Right lobe of liver (tissue), 6 donors: ENCODE measurements at regions not wholly inside any gene's neighbourhood (a gene's known extent, or its start where the extent isn't known, plus 50 kb on each side); places are given as distances from the start of the nearest gene placed in this dataset.

Source experiments
- ATAC-seq, 4 donors: fragments of 200-7000 bp; cut with Tn5 transposase; one replicate each; pipeline ENCODE4 v1.9.1; 2020; ENCODE audit warnings: mild to moderate bottlenecking in 4 of 4, moderate library complexity in 4 of 4
- DNase-seq, 3 donors: peaks; one replicate each; pipeline ENCODE4 v3.0.0-alpha.2; 2020
- H3K27ac ChIP-seq, 3 donors: fragments of 200-600 bp; one replicate each; pipeline ENCODE4 v1.8.0; 2022
- H3K27me3 ChIP-seq, 2 donors: fragments of 200-600 bp; one replicate each; pipeline ENCODE4 v1.8.0; 2022
- H3K36me3 ChIP-seq, 4 donors: fragments of 200-600 bp; sonication (generic) in 1 of 4; one replicate each; pipeline versions ENCODE4 v1.5.1 to v1.8.0; 2017 to 2022; ENCODE audit warnings: control low read depth in 1 of 4
- H3K4me1 ChIP-seq, 4 donors: fragments of 200-600 bp; sonication (generic) in 1 of 4; one replicate each; pipeline versions ENCODE4 v1.5.1 to v1.8.0; 2017 to 2022; ENCODE audit warnings: control low read depth in 1 of 4
- H3K4me3 ChIP-seq, 3 donors: fragments of 200-600 bp; one replicate each; pipeline ENCODE4 v1.8.0; 2022
- H3K9me3 ChIP-seq, 4 donors: fragments of 200-600 bp; sonication (generic) in 1 of 4; one replicate each; pipeline versions ENCODE4 v1.5.1 to v1.8.0; 2017 to 2022; ENCODE audit warnings: control low read depth in 1 of 4
- CTCF ChIP-seq, 4 donors: fragments of 200-600 bp in 3 of 4; fragments of 450-650 bp in 1 of 4; IDR thresholded peaks; one replicate each; pipeline versions ENCODE4 v1.5.1 to v1.8.0; 2016 to 2022; ENCODE audit warnings: antibody characterized with exemption in 4 of 4, mild to moderate bottlenecking in 2 of 4
- POLR2A ChIP-seq: fragments of 450-650 bp; IDR thresholded peaks from one replicate; pipeline ENCODE4 v1.6.1; 2017; ENCODE audit warnings: antibody characterized with exemption, mild to moderate bottlenecking
- WGBS: methylation state at CpG from one replicate; pipeline ENCODE4 v1.1.6; 2018; ENCODE audit warnings: low coverage, low lambda C conversion rate; ENCODE audit not compliant: insufficient coverage; ENCODE audit errors: missing lambda C conversion rate; 5-methylcytosine and 5-hydroxymethylcytosine counted together
- intact Hi-C, 2 donors: fragments of 100-400 bp; cut with DNase I; formaldehyde crosslinking; loops; one replicate each; pipeline versions ENCODE4 v1.11.2 to v1.14.1; 2022
- donor health status: DM: no; HTN: yes; CAD: no.
- donor health status: DM: no; HTN: no; CAD: no.
- donor health status: DM: no; HTN: no; CAD: no.
- donor health status: DM: no; HTN: yes; CAD: no.
- donor health status: DM: no; HTN: yes; CAD: no.

DNA sequence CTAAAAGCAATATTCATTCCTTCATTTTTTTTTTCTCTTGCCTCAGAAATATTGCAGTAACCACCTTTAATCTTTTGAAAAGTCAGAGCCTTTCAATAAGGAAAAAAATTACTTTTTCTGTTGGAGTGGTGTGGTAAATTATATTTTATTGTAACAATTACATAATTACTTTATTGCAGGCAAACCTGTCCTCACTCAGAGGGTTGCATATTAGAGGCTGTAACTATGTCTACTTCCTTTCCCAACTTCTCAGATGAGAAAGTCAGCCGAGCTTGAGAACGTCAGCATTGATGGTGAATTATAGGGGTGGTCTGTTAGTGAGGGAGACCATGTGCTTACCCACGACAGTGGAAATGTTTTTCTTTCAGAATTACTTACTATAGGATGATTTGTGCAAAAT, 611.8 kb downstream of the KIF4B start:
- ATAC-seq (no peak), DNase-seq (no peak)
- Histone ChIP-seq H3K4me3 (no peak overlapping the region), H3K27me3 (no peaks in the 10 kb centered on the region), H3K27ac (no peak overlapping the region), H3K4me1 (peaks cover 0 to 13% (median 0%) of the 10 kb centered on the region in 4 donors), H3K9me3 (no peaks in the 10 kb centered on the region), H3K36me3 (no peaks in the 10 kb centered on the region)
- TF ChIP-seq CTCF (IDR thresholded peaks at IDR 0.05) = no peak
- TF ChIP-seq POLR2A = no peak
- WGBS = 49% methylated on average over 3 of the region's 3 CpGs
- intact Hi-C loops = no loop called here

- 28% methylated on average over 3 of the region's 3 CpGs for WGBS
- Histone ChIP-seq H3K36me3 (no peaks in the 10 kb centered on the region), H3K27me3 (no peaks in the 10 kb centered on the region), H3K9me3 (no peaks in the 10 kb centered on the region), H3K4me3 (no peak overlapping the region), H3K4me1 (peaks cover 0 to 13% (median 0%) of the 10 kb centered on the region in 4 donors), H3K27ac (no peak overlapping the region)
- DNase-seq = peak in 2 of 3 donors; percentile 48 to 56
- TF ChIP-seq CTCF (IDR thresholded peaks at IDR 0.05) (no peak), POLR2A (no peak)
- ATAC-seq = peak; percentile 82 to 96 (median 92)
- intact Hi-C loops = no loop called here
These were observed 612.5 kb downstream of the KIF4B start for GRCh38 chr5:155625897-155626543.

- no peak overlapping the region for H3K4me3 ChIP-seq
- TF ChIP-seq POLR2A (no peak), CTCF (IDR thresholded peaks at IDR 0.05) (no peak)
- intact Hi-C loops = no loop called here
- no peak for ATAC-seq
- no peak overlapping the region for H3K27ac ChIP-seq
- no peak for DNase-seq
- H3K36me3 ChIP-seq = no peaks in the 10 kb centered on the region
- no peaks in the 10 kb centered on the region for H3K27me3 ChIP-seq
- peaks cover 0 to 13% (median 0%) of the 10 kb centered on the region in 4 donors for H3K4me1 ChIP-seq
- H3K9me3 ChIP-seq = no peaks in the 10 kb centered on the region
- WGBS = 80% methylated on average over 6 of the region's 6 CpGs
These were observed 613.0 kb downstream of the KIF4B start for GRCh38 chr5:155626592-155626991.

DNA sequence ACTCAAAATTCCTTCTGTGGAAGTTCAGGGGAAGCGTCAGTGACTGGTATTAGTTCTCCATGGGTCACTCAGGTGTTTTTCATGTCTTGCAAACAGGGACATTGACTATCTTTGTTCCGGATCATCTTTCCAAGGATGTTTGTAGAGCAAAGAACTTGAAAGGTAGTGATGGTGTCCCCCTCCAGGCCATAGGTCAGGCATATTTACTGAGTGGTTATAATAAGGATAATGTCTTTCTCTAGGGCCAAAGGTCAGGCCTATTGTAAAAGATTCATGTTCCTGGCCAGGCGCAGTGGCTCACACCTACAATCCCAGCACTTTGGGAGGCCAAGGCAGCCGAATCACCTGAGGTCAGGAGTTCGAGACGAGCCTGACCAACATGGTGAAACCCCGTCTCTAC, 614.8 kb downstream of the KIF4B start:
- Histone ChIP-seq H3K27ac (no peak overlapping the region), H3K27me3 (no peaks in the 10 kb centered on the region), H3K4me1 (peaks cover 0 to 13% (median 0%) of the 10 kb centered on the region in 4 donors), H3K9me3 (no peaks in the 10 kb centered on the region), H3K36me3 (no peaks in the 10 kb centered on the region), H3K4me3 (no peak overlapping the region)
- 85% methylated on average over 7 of the region's 7 CpGs for WGBS
- intact Hi-C loops = no loop called here
- TF ChIP-seq CTCF (IDR thresholded peaks at IDR 0.05) (no peak), POLR2A (no peak)
- DNase-seq = no peak
- no peak for ATAC-seq
